ENCODE measurements at regions not wholly inside any gene's neighbourhood (a gene's known extent, or its start where the extent isn't known, plus 50 kb on each side); places are given as distances from the start of the nearest gene placed in this dataset.

DNA sequence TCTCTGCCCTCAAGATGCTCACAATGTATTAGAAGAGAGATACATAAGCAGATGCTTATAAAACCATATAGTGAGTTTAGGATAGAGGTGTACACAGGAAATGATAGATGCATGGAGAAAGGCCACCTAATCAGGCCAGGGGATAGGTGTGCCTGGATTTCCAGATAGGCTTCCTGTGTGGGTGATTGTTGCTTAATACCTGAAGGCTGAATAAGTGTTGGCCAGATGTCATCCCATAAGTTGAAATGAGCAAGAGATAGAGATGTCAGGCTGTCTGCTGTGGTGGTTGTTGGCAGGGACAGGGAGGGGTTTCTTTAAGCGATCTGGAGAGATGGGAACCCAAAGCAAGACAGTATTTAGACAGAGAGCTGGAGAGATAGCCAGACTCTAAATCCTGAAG is 109.8 kb upstream of the SGK1 start:
- TF ChIP-seq CTCF (IDR thresholded peaks at IDR 0.05) (no peak), POLR2A (IDR thresholded peaks at IDR 0.05) (no peak)

Data from Peyer's patch (tissue), 4 donors.